GM18873 (cell line): ENCODE measurements at regions not wholly inside any gene's neighbourhood (a gene's known extent, or its start where the extent isn't known, plus 50 kb on each side); places are given as distances from the start of the nearest gene placed in this dataset.
"Not testable (repeated sequence)": the region's sequence is repeated elsewhere in the genome, so short reads cannot be mapped to it uniquely, and the experiment has no call there.

Experiments
- ATAC-seq: cut with Tn5 transposase; IDR thresholded peaks from one replicate; pipeline ENCODE4 v1.9.1; 2021; ENCODE audit warnings: mild to moderate bottlenecking, moderate library complexity, moderate number of reproducible peaks; ENCODE audit not compliant: unreplicated experiment, low FRiP score

GRCh38 chr6:106730264-106730663, 100.9 kb downstream of the QRSL1 start:
- ATAC-seq = no peak

GRCh38 chr6:106729841-106730240, 100.5 kb downstream of the QRSL1 start:
- ATAC-seq = no peak

- no peak for ATAC-seq
Measured at GRCh38 chr6:106728296-106728870, 99.0 kb downstream of the QRSL1 start.

GRCh38 chr6:106727480-106728149, 98.2 kb downstream of the QRSL1 start:
- no peak for ATAC-seq

- no peak for ATAC-seq
Measured at GRCh38 chr6:106724848-106725247, 95.5 kb downstream of the QRSL1 start.

- ATAC-seq = no peak
Measured at GRCh38 chr6:106724337-106724736, 95.0 kb downstream of the QRSL1 start.

- not testable (repeated sequence) for ATAC-seq
Measured at GRCh38 chr6:106723419-106723818, 94.0 kb downstream of the QRSL1 start.

- ATAC-seq = not testable (repeated sequence)
Measured at GRCh38 chr6:106721189-106721588, 91.8 kb downstream of the QRSL1 start.
